Umbilical cord (tissue), 1 donor: ENCODE measurements at regions not wholly inside any gene's neighbourhood (a gene's known extent, or its start where the extent isn't known, plus 50 kb on each side); places are given as distances from the start of the nearest gene placed in this dataset.

Experiments used
- DNase-seq: peaks from one replicate; pipeline ENCODE4 v3.0.0-alpha.2; 2015; ENCODE audit warnings: low spot score

- DNase-seq, result no peak
These were observed 512.8 kb upstream of the B3GALT2 start for GRCh38 chr1:193699261-193699660.

DNA sequence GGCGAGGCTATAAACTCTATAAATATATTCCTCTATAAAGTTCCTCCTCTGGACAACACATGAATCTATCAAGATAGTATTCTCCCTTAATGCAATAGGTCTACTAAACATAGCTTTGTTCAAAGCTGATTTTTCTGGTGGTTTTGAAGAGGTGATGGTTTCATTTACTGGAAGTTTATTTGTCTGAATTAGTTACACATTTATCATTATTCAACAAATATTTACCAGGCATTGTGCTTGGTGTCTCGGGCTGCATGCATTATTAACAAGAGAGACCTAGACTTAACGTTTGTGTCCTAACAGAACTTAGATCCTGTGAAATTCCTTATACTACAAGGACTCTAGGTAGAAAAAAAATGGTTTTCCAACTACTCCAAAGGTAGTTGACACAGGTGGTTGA lies 511.4 kb upstream of the B3GALT2 start:
- DNase-seq, result no peak

DNA sequence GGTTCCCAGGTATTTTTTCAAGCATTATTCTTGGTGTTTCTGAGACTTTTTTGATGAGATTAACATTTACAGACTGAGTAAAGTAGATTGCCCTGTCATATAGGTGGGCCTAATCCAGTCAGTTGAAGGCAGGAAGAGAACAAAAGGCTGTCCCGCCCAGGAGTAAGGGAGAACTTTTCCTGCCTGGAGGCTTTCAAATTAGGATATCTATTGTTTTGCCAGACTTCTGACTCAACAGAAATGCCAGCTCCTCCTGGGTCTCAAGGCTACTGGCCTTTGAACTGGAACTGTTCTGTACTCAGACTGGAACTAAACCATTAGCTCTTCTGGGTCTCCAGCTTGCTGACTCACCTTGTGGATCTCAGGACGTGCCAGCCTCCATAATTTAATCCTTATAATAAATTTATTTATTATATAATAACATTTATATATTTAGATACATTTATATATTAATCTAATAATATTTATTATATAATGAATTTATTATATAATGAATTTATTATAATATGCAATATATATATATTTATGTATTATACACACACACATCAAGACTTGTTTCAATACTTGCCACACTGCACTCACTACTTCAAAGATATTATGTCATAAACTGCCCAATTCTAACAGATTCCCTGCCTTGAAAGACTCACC lies 510.8 kb upstream of the B3GALT2 start:
- DNase-seq, result no peak

- DNase-seq, result no peak
These were observed 508.3 kb upstream of the B3GALT2 start for GRCh38 chr1:193694741-193695140.

GRCh38 chr1:193685986-193686385 lies 499.6 kb upstream of the B3GALT2 start:
- no peak for DNase-seq

GRCh38 chr1:193681422-193681821 lies 495.0 kb upstream of the B3GALT2 start:
- no peak for DNase-seq

- no peak for DNase-seq
These were observed 494.5 kb upstream of the B3GALT2 start for GRCh38 chr1:193680924-193681316.

DNA sequence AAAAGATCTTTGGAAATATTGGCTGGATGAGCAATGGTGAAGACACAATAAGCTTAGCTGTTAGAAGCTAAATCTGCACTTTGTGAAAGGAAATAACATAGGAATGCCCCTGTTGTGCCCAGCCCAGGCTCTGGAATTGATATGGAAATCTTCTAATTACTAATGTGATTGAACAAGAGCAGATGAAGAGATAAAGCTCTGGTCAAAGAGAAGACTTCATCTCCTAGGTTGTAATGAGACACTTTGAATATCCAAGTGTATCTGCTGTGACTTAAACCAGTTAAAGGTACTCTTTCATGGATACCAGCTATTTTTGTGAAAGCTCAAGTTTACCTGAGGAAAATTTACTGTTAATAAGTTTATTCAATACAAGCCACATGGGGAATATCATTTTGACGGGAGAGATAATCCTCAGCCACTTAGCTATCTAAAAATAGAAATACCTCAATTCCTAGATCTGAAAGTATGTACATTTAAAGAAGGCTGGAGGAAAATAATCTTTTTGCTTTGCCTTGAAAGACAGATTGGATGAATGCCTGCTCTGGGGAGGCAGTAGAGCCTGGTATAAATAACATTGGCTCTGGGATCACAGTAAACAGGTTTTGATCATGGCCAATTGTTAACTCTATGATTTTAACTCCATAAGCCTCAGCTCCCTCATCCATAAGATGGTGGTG lies 494.0 kb upstream of the B3GALT2 start:
- peak; percentile 69 for DNase-seq

DNA sequence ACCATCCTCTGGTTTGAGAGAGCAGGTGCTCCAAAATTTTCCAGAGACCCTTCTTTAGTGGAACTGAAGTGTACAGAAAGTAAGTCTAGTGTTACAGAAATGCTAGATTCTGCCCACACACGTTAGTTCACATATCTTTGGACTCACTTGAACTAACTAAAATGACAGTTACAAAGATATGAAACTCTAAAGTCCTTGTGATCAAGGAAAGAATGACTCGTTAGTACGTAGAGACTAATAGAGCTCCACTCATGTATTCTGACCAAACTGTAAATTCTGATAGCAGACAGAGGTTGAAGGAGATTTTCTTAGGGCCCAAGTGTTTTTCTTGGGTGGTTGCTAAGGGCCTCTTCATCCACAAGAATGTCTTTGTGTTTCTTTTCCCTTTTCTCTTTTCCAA lies 491.5 kb upstream of the B3GALT2 start:
- DNase-seq, result no peak

- no peak for DNase-seq
These were observed 490.7 kb upstream of the B3GALT2 start for GRCh38 chr1:193676996-193677549.

GRCh38 chr1:193674292-193674944 lies 488.0 kb upstream of the B3GALT2 start:
- no peak for DNase-seq

DNA sequence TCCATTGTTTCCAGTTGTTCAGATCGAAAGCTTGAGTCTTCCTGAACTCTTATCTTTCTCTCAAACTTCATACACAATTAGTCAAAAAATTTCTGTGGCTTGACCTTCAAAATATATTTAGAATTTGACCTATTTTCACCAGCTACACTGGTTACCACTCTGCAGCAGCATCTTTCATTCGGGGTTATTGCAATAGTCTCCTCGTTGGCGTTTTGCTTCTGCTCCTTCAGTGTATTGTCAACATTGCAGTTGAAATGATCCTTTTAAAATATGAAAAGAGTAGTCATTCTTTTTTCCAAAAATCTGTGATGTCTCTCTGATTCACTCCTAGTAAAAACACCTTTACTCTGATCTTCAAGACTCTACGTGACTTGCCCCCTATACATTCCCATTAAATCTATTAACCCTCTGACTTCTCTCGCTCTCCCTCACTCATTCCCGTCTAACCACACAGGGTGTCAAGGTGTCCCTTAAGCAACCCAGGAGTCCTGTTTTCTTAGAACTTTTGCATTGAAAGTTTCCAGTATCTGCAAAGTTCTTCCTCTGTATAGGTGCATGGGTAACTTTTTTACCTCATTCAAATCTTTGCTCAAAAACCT lies 480.2 kb upstream of the B3GALT2 start:
- no peak for DNase-seq

DNA sequence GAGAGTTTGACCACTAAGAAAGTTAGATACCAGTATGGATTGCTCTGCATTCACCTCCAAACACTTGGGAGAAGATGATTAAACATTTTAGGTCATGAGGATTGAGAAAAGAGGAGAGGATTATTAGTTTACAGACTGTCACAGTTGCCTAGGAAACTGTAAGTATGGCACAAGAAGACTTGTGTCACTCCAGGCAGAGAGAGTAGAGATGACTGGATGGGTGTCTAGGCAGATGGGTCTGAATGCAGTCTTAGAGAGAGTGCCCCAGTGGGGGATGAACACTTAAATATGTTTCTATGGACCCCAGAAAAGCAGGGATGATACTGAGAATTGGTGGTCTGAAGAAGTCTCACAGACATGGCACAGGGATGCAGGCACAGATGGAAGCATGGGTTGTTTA lies 477.6 kb upstream of the B3GALT2 start:
- DNase-seq, result no peak

DNA sequence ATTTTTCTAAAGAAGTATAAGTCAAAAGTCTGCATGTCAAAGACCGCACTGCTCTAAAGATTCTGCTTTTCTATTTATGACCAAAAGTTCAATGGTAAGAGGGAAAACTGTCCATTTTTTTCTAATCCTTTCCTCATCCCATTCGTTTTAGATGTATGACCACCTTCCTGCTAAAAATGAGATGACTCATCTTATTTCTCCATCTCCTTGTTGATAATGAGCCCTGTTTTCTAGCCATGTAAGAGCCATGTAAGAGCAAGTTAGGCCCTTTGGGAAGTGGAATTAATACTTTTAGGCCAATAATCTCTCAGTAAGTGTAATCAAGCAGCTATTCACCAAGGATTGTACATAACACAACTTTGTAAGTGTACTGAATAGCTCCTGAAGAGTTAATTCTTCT lies 475.6 kb upstream of the B3GALT2 start:
- no peak for DNase-seq

DNA sequence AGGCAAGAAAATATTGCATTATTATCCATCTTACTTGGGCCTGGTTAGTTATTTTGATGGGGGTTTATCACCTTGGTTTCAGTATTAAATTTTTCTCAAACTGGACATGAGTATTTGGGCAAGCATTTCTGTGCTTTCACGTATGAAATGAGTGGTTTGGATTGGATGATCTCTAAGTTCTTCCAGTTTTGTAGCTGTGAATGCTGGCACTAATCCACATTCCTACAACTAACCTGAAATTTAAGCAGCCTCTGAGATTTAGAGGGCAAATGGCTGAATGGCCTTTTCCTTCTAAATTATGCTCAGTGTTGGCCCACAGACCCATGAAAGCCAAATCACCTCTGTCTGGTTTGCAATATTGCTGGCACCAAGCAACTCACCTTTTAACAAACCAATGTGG lies 475.0 kb upstream of the B3GALT2 start:
- no peak for DNase-seq

GRCh38 chr1:193660428-193660827 lies 474.0 kb upstream of the B3GALT2 start:
- peak; percentile 3 for DNase-seq

DNA sequence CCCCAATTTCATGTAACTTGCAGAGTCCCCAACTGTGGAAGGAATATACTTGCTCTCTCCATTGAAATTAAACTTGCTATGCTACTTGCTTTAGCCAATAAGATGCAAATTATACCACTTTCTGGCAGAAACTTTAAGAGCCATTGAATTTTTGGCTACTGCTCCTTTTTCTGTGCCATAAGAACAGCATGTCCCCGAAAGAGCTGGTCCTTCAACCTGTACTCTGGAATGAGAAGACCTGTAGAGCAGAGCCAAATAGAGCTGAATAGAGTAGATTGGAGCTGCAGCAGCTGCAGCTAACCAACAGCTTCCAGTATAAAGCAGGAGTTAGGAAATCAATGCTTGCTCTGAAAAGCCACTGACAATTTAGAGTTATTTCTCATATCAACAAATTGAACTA lies 472.3 kb upstream of the B3GALT2 start:
- no peak for DNase-seq

GRCh38 chr1:193658081-193658480 lies 471.7 kb upstream of the B3GALT2 start:
- DNase-seq, result no peak

DNA sequence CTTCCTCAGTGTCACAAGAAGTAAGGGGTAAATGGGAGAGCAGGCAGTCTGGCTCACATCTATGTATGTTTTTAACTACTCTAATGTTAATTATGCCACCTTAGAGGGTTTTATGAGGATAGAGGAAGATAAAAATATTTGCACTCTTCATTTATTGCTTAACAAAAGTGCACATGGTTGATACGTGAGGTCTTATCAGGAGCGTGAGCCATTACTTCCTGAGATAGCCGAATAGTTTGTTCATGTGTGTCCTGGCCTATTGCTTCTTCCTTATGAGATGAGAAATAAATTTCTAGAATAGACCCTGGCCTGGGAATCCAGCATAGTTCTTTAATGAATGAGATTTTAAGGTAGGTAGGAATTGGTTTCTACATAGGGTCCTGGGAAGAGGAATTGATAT lies 471.1 kb upstream of the B3GALT2 start:
- no peak for DNase-seq

- no peak for DNase-seq
These were observed 470.4 kb upstream of the B3GALT2 start for GRCh38 chr1:193656841-193657240.

- no peak for DNase-seq
These were observed 468.7 kb upstream of the B3GALT2 start for GRCh38 chr1:193654951-193655735.

- DNase-seq, result no peak
These were observed 463.2 kb upstream of the B3GALT2 start for GRCh38 chr1:193649587-193649986.
